Mesothelial cell of epicardium (in vitro differentiated cells): ENCODE measurements at regions not wholly inside any gene's neighbourhood (a gene's known extent, or its start where the extent isn't known, plus 50 kb on each side); places are given as distances from the start of the nearest gene placed in this dataset.
"Not testable (repeated sequence)": the region's sequence is repeated elsewhere in the genome, so short reads cannot be mapped to it uniquely, and the experiment has no call there.

ENCODE experiments used
- DNase-seq, 2 experiments: peaks; one replicate each; pipeline ENCODE4 v3.0.0; 2021; ENCODE audit warnings: low spot score in 2 of 2; ENCODE audit not compliant: unreplicated experiment in 2 of 2
- H3K27ac Mint-ChIP-seq: 2 replicates; pipeline ENCODE4 v1.8.0; 2021; ENCODE audit warnings: mixed read lengths
- H3K27me3 Mint-ChIP-seq: 2 replicates; pipeline ENCODE4 v1.8.0; 2021; ENCODE audit warnings: low read depth, mixed read lengths
- H3K36me3 Mint-ChIP-seq: 2 replicates; pipeline ENCODE4 v1.8.0; 2021; ENCODE audit warnings: mixed read lengths
- H3K4me1 Mint-ChIP-seq: 2 replicates; pipeline ENCODE4 v1.8.0; 2021; ENCODE audit warnings: mixed read lengths
- H3K4me3 Mint-ChIP-seq: 2 replicates; pipeline ENCODE4 v1.8.0; 2021; ENCODE audit warnings: mild to moderate bottlenecking, moderate library complexity, mixed read lengths
- H3K9me3 Mint-ChIP-seq: 2 replicates; pipeline ENCODE4 v1.8.0; 2021; ENCODE audit warnings: mixed read lengths
- TF ChIP-seq, protein P1 (sequence below): fragments of 200-600 bp; sonication (generic); IDR thresholded peaks from one replicate; pipeline ENCODE4 v1.5.0; 2021; ENCODE audit warnings: antibody characterized with exemption; ENCODE audit not compliant: unreplicated experiment

GRCh38 chr11:97772705-97773104, 1248.0 kb upstream of the CNTN5 start:
- Mint-ChIP-seq H3K36me3 (no peaks in the 10 kb centered on the region), H3K27me3 (no peaks in the 10 kb centered on the region), H3K27ac (no peak overlapping the region), H3K4me1 (peaks cover 5% of the 10 kb centered on the region), H3K9me3 (no peaks in the 10 kb centered on the region), H3K4me3 (no peak overlapping the region)
- TF ChIP-seq, protein P1, sequence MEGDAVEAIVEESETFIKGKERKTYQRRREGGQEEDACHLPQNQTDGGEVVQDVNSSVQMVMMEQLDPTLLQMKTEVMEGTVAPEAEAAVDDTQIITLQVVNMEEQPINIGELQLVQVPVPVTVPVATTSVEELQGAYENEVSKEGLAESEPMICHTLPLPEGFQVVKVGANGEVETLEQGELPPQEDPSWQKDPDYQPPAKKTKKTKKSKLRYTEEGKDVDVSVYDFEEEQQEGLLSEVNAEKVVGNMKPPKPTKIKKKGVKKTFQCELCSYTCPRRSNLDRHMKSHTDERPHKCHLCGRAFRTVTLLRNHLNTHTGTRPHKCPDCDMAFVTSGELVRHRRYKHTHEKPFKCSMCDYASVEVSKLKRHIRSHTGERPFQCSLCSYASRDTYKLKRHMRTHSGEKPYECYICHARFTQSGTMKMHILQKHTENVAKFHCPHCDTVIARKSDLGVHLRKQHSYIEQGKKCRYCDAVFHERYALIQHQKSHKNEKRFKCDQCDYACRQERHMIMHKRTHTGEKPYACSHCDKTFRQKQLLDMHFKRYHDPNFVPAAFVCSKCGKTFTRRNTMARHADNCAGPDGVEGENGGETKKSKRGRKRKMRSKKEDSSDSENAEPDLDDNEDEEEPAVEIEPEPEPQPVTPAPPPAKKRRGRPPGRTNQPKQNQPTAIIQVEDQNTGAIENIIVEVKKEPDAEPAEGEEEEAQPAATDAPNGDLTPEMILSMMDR = no peak
- no peak for DNase-seq

DNA sequence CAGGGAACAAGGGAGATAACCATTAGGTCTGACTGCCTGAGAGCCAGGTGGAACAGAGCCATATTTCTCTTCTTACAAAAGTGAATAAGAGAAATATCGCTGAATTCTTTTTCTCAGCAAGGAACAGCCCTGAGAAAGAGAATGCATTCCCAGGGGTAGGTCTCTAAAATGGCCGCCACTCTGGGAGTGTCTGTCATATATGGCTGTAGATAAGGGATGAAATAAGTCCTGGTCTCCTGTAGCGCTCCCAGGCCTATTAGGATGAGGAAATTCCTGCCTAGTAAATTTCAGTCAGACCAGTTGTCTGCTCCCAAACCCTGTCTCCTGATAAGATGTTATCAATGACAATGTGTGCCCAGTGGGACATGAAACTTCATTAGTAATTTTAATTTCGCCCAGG, 1236.4 kb upstream of the CNTN5 start:
- Mint-ChIP-seq H3K9me3 (peaks cover 82% of the 10 kb centered on the region), H3K36me3 (peaks cover 15% of the 10 kb centered on the region)
- not testable (repeated sequence) for H3K4me3 Mint-ChIP-seq, DNase-seq, H3K4me1 Mint-ChIP-seq, H3K27me3 Mint-ChIP-seq, H3K27ac Mint-ChIP-seq

DNA sequence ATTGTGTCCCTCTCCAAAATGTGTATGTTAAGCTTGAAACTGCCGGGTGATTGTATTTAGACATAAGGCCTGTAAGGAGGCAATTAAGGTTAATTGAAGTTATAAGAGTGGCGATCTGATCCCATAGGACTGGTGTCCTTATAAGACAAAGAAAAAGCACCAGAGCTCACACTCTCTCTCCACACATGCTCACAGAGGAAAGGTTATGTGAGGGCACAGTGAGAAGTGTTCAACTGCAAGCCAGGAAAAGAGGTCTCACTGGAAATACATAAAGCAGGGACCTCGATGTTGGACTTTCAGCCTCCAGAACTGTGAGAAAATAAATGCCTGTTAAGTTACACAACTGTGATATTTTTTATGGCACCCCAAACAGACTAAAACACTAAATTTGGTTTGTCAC, 1233.8 kb upstream of the CNTN5 start:
- Mint-ChIP-seq H3K4me1 (no peaks in the 10 kb centered on the region), H3K27me3 (no peaks in the 10 kb centered on the region), H3K36me3 (peaks cover 11% of the 10 kb centered on the region), H3K4me3 (no peak overlapping the region), H3K27ac (no peak overlapping the region), H3K9me3 (peaks cover 63% of the 10 kb centered on the region)
- DNase-seq = no peak
- TF ChIP-seq, protein P1 = no peak

- H3K9me3 Mint-ChIP-seq = peaks cover 6% of the 10 kb centered on the region
- H3K4me3 Mint-ChIP-seq = no peak overlapping the region
- H3K4me1 Mint-ChIP-seq = peaks cover 19% of the 10 kb centered on the region
- H3K36me3 Mint-ChIP-seq = peaks cover 1% of the 10 kb centered on the region
- TF ChIP-seq, protein P1 = no peak
- no peak for DNase-seq
- H3K27ac Mint-ChIP-seq = no peak overlapping the region
- no peaks in the 10 kb centered on the region for H3K27me3 Mint-ChIP-seq
Observed at GRCh38 chr11:97794876-97795275, 1225.9 kb upstream of the CNTN5 start.

DNA sequence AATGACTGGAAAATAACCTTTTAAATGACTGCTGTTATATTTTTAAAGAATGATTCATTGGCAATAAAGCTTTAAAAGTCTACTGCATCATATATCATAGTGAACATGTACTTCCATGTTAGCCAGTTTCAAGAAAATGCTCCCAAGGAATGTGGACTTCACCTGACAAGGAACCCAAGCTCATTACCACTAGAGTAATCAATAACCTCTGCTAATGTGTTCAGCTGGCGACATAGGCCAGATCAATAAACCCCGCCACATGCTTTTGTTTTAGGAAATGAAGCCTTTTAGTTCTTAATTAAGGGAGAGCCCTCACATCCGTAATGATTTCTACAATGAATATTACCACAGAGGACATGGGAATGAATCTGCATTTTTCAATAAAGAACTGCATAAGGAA, 1219.9 kb upstream of the CNTN5 start:
- no peaks in the 10 kb centered on the region for H3K36me3 Mint-ChIP-seq
- H3K9me3 Mint-ChIP-seq = no peaks in the 10 kb centered on the region
- H3K27me3 Mint-ChIP-seq = no peaks in the 10 kb centered on the region
- DNase-seq = no peak
- TF ChIP-seq, protein P1 = no peak
- peaks cover 21% of the 10 kb centered on the region for H3K4me1 Mint-ChIP-seq
- no peak overlapping the region for H3K4me3 Mint-ChIP-seq
- no peak overlapping the region for H3K27ac Mint-ChIP-seq

DNA sequence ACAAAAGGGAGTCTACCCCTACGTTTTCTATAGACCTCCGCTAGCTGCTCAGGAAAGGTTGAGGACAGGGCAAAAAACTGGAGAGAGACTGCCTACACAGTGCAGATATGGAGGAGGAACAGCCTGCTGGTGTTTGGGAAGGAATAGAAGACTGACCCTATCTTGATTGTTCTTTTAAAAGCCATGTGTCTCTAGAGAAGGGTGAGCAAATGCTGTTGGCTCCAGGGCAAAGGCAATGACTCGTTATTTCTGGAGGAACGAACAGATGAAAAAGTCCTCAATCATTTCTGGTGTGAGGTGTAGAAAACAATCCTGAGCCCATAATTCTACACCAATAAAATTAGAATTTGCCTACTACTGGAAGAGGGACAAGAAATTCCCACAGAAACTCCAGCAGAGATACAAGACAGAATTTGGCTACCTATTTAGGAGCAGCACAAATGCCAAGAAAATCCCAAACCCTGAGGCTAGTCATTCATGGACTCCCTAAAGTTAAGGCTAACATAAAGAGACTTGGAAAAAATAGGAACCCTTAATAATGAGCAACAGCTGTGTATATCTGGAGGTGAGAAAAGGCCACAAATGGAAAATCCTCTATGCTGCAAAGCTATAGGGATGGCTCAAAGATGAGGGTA, 1206.3 kb upstream of the CNTN5 start:
- Mint-ChIP-seq H3K27me3 (no peaks in the 10 kb centered on the region), H3K4me3 (no peak overlapping the region), H3K27ac (no peak overlapping the region), H3K4me1 (no peaks in the 10 kb centered on the region), H3K9me3 (peaks cover 23% of the 10 kb centered on the region), H3K36me3 (no peaks in the 10 kb centered on the region)
- DNase-seq = no peak
- TF ChIP-seq, protein P1 = no peak
